ENCODE measurements at regions not wholly inside any gene's neighbourhood (a gene's known extent, or its start where the extent isn't known, plus 50 kb on each side); places are given as distances from the start of the nearest gene placed in this dataset.
"Not testable (repeated sequence)": the region's sequence is repeated elsewhere in the genome, so short reads cannot be mapped to it uniquely, and the experiment has no call there.

GRCh38 chr21:25467071-25467470 is 140.2 kb downstream of the MRPL39 start:
- not testable (repeated sequence) for TF ChIP-seq CTCF, POLR2A (IDR thresholded peaks at IDR 0.05)

All from lower leg skin (tissue), 3 donors.